GM12878 (cell line): ENCODE measurements at regions not wholly inside any gene's neighbourhood (a gene's known extent, or its start where the extent isn't known, plus 50 kb on each side); places are given as distances from the start of the nearest gene placed in this dataset.

Experiments used
- ATAC-seq: fragments of 200-7000 bp; cut with Tn5 transposase; 3 replicates; pipeline ENCODE4 v1.9.1; 2020; ENCODE audit warnings: mild to moderate bottlenecking, moderate library complexity
- BruUV-seq: library from RNA; stranded (reverse); fragments of 400-500 nt; replicated peaks from 2 replicates; lab custom pipeline; 2021; lab: Mats Ljungman, UMichigan
- CTCF ChIA-PET: fragments of 300-600 bp; sonication (Branson Sonifier 250); formaldehyde crosslinking; extraction: SDS; loops from one replicate; lab custom pipeline; 2021; ENCODE audit warnings: inconsistent platforms; lab: Yijun Ruan, JAX
- POLR2A ChIA-PET: fragments of 350-600 bp; formaldehyde crosslinking; extraction: SDS; loops from one replicate; lab custom pipeline; 2021; ENCODE audit warnings: inconsistent platforms; lab: Charles Lee
- RAD21 ChIA-PET: fragments of 300-600 bp; sonication (Branson Sonifier 250); formaldehyde crosslinking; loops from one replicate; lab custom pipeline; 2023; ENCODE audit warnings: antibody characterized with exemption; ENCODE audit not compliant: unreplicated experiment; lab: Charles Lee
- SMC1A ChIA-PET: fragments of 300-600 bp; sonication (Branson Sonifier 250); formaldehyde crosslinking; loops from one replicate; lab custom pipeline; 2023; ENCODE audit not compliant: unreplicated experiment, uncharacterized antibody; lab: Charles Lee
- DNase-seq: peaks from one replicate; pipeline ENCODE4 v3.0.0-alpha.2; 2011; ENCODE audit warnings: low read depth, low spot score
- FAIRE-seq: peaks from 3 replicates; lab custom pipeline; 2011; peaks lifted over from hg19 to GRCh38; lab: Jason Lieb, UNC
- H2AFZ ChIP-seq: 2 replicates; pipeline ENCODE4 v1.6.0; 2011; ENCODE audit warnings: low read depth, low read length, control low read depth; ENCODE audit not compliant: control insufficient read depth
- H3K27ac ChIP-seq: 2 replicates; pipeline ENCODE4 v1.5.1; 2011; ENCODE audit warnings: control low read depth; ENCODE audit not compliant: control insufficient read depth, insufficient read depth
- H3K27me3 ChIP-seq, 2 experiments: replicated peaks in 1 of 2; 2 replicates each; pipeline versions ENCODE4 v1.6.0 to v1.6.1; 2011; ENCODE audit warnings: low read length in 1 of 2; ENCODE audit not compliant: control insufficient read depth in 2 of 2, insufficient read depth in 2 of 2
- H3K36me3 ChIP-seq, 2 experiments: 2 replicates each; pipeline ENCODE4 v1.5.1; 2011; ENCODE audit warnings: low read length in 1 of 2; ENCODE audit not compliant: control insufficient read depth in 2 of 2, insufficient read depth in 2 of 2
- H3K4me1 ChIP-seq: 2 replicates; pipeline ENCODE4 v1.6.1; 2011; ENCODE audit warnings: mild to moderate bottlenecking, low read length, moderate library complexity, mixed read lengths; ENCODE audit not compliant: control insufficient read depth, insufficient read depth
- H3K4me2 ChIP-seq: 2 replicates; pipeline ENCODE4 v1.6.0; 2011; ENCODE audit warnings: control low read depth; ENCODE audit not compliant: control insufficient read depth, insufficient read depth
- H3K4me3 ChIP-seq: fragments of 200-600 bp; sonication (generic); 2 replicates; pipeline ENCODE4 v1.5.1; 2016
- H3K79me2 ChIP-seq: 2 replicates; pipeline ENCODE4 v1.6.0; 2011; ENCODE audit warnings: low read length; ENCODE audit not compliant: control insufficient read depth, insufficient read depth
- H3K9ac ChIP-seq: 2 replicates; pipeline ENCODE4 v1.8.0; 2011; ENCODE audit warnings: low read length, control low read depth, mixed read lengths; ENCODE audit not compliant: control insufficient read depth, insufficient read depth
- H3K9me3 ChIP-seq: replicated peaks from 3 replicates; pipeline ENCODE4 v1.5.1; 2011; ENCODE audit warnings: mild to moderate bottlenecking, low read length; ENCODE audit not compliant: control insufficient read depth, insufficient read depth
- H4K20me1 ChIP-seq: 2 replicates; pipeline ENCODE4 v1.6.0; 2011; ENCODE audit not compliant: control insufficient read depth, insufficient read depth
- BCLAF1 ChIP-seq: fragments of 450-650 bp; IDR thresholded peaks from 2 replicates; pipeline ENCODE4 v1.6.1; 2017; ENCODE audit warnings: antibody characterized with exemption, mild to moderate bottlenecking, moderate library complexity
- CEBPB ChIP-seq, 2 experiments: fragments of 150-350 bp in 1 of 2; IDR thresholded peaks; 2 replicates each; pipeline ENCODE4 v1.6.1; 2012 to 2014; ENCODE audit warnings: low read depth in 2 of 2, low read length in 2 of 2, borderline replicate concordance in 1 of 2, inconsistent platforms in 1 of 2
- CTCF ChIP-seq, 3 experiments: IDR thresholded peaks in 2 of 3; conservative IDR thresholded peaks in 1 of 3; 2 replicates each; pipeline ENCODE4 v1.5.1; 2011; ENCODE audit warnings: low read depth in 3 of 3, low read length in 3 of 3, mild to moderate bottlenecking in 3 of 3, control low read depth in 2 of 3, moderate library complexity in 2 of 3, inconsistent platforms in 1 of 3, mixed read lengths in 1 of 3; ENCODE audit not compliant: control insufficient read depth in 2 of 3, insufficient read depth in 1 of 3; ENCODE audit errors: extremely low read depth in 1 of 3
- HSF1 ChIP-seq: fragments of 150-350 bp; IDR thresholded peaks from 2 replicates; pipeline ENCODE4 v1.6.1; 2014; ENCODE audit warnings: mild to moderate bottlenecking, low read depth, low read length
- NR2F1 ChIP-seq: fragments of 450-650 bp; conservative IDR thresholded peaks from 2 replicates; pipeline ENCODE4 v1.6.1; 2017; ENCODE audit warnings: mild to moderate bottlenecking
- NRF1 ChIP-seq: conservative IDR thresholded peaks from 2 replicates; pipeline ENCODE4 v1.6.1; 2011; ENCODE audit warnings: mild to moderate bottlenecking, low read depth, low read length, improper control_type of control experiment
- PAX8 ChIP-seq: fragments of 450-650 bp; IDR thresholded peaks from 2 replicates; pipeline ENCODE4 v1.6.1; 2017; ENCODE audit warnings: mild to moderate bottlenecking, moderate library complexity
- PBX3 ChIP-seq: IDR thresholded peaks from 2 replicates; pipeline ENCODE4 v1.6.1; 2011; ENCODE audit warnings: mild to moderate bottlenecking, low read depth, low read length, moderate library complexity; ENCODE audit not compliant: insufficient replicate concordance
- RELA ChIP-seq: fragments of 450-650 bp; IDR thresholded peaks from 2 replicates; pipeline ENCODE4 v1.8.0; 2014; ENCODE audit warnings: borderline replicate concordance; ENCODE audit not compliant: partially characterized antibody
- SP1 ChIP-seq: IDR thresholded peaks from one replicate; pipeline ENCODE4 v1.6.1; 2011; ENCODE audit warnings: low read depth, low read length
- SUPT20H ChIP-seq: IDR thresholded peaks from 2 replicates; pipeline ENCODE4 v1.6.1; 2011; ENCODE audit warnings: low read depth, mild to moderate bottlenecking, low read length, moderate library complexity, borderline replicate concordance; ENCODE audit not compliant: control insufficient read depth
- TCF3 ChIP-seq: IDR thresholded peaks from 2 replicates; pipeline ENCODE4 v1.6.1; 2012; ENCODE audit warnings: low read depth, mild to moderate bottlenecking, low read length, borderline replicate concordance; ENCODE audit not compliant: insufficient read depth
- USF1 ChIP-seq: IDR thresholded peaks from 2 replicates; pipeline ENCODE4 v1.6.1; 2011; ENCODE audit warnings: borderline replicate concordance, low read depth, mild to moderate bottlenecking, moderate library complexity, mixed read lengths, low read length; ENCODE audit not compliant: insufficient read depth; ENCODE audit errors: extremely low read length
- ZZZ3 ChIP-seq: IDR thresholded peaks from 2 replicates; pipeline ENCODE4 v1.6.1; 2011; ENCODE audit warnings: low read depth; ENCODE audit not compliant: control insufficient read depth, insufficient read length
- in situ Hi-C: fragments of 300-500 bp; cut with MboI; formaldehyde crosslinking; loops from 9 replicates; pipeline ENCODE4 v1.14.3; 2018; ENCODE audit warnings: mixed read lengths
- intact Hi-C: fragments of 100-400 bp; cut with micrococcal nuclease; formaldehyde crosslinking; loops from one replicate; pipeline ENCODE4 v1.14.2; 2022; ENCODE audit not compliant: unreplicated experiment

- in situ Hi-C loops (no loop called here), intact Hi-C loops (no loop called here)
- Histone ChIP-seq H4K20me1 (no peaks in the 10 kb centered on the region), H3K4me1 (no peaks in the 10 kb centered on the region), H3K4me2 (no peak overlapping the region), H3K27me3 (no peaks in the 10 kb centered on the region; a peak in 1 of 4 replicates), H3K9me3 (no peaks in the 10 kb centered on the region; the same call in 2 of the 3 replicates), H3K4me3 (no peak overlapping the region), H3K36me3 (no peaks in the 10 kb centered on the region), H2AFZ (no peak overlapping the region), H3K27ac (no peak overlapping the region), H3K79me2 (no peaks in the 10 kb centered on the region), H3K9ac (no peak overlapping the region)
- SMC1A ChIA-PET: no interaction called here
- no peak for FAIRE-seq
- POLR2A ChIA-PET: no interaction called here
- no peak for ATAC-seq
- BruUV-seq: no TSS peak
- RAD21 ChIA-PET: no interaction called here
- CTCF ChIA-PET: no interaction called here
- no peak for DNase-seq
- no peak for TF ChIP-seq NR2F1
- no peak for TF ChIP-seq CTCF (IDR thresholded peaks at IDR 0.05 in 2 of 3, conservative IDR thresholded peaks at IDR 0.05 in 1 of 3; ENCODE audit: control insufficient read depth in 2 of 3, extremely low read depth in 1 of 3, insufficient read depth in 1 of 3, low read depth in 3 of 3, low read length in 3 of 3)
- TF ChIP-seq PAX8: no peak
- no peak for TF ChIP-seq TCF3
- no peak for TF ChIP-seq RELA
- TF ChIP-seq NRF1: no peak
- TF ChIP-seq SP1: no peak
- no peak for TF ChIP-seq HSF1
- TF ChIP-seq BCLAF1: no peak
- TF ChIP-seq SUPT20H: no peak
- no peak for TF ChIP-seq PBX3
- TF ChIP-seq ZZZ3: no peak
- TF ChIP-seq USF1: no peak
- no peak for TF ChIP-seq CEBPB (IDR thresholded peaks at IDR 0.05; ENCODE audit: borderline replicate concordance in 1 of 2, low read depth in 2 of 2, low read length in 2 of 2)
Measured at GRCh38 chr4:38426532-38426931, 237.5 kb upstream of the KLF3 start.
